Neutrophil (primary cell): ENCODE measurements at regions not wholly inside any gene's neighbourhood (a gene's known extent, or its start where the extent isn't known, plus 50 kb on each side); places are given as distances from the start of the nearest gene placed in this dataset.

Experiments
- H3K27ac ChIP-seq: fragments of 200-600 bp; sonication (generic); 2 replicates; pipeline ENCODE4 v1.5.1; 2016; ENCODE audit warnings: mild to moderate bottlenecking, moderate library complexity
- H3K27me3 ChIP-seq: fragments of 200-600 bp; sonication (generic); 2 replicates; pipeline ENCODE4 v1.6.0; 2016; ENCODE audit warnings: mild to moderate bottlenecking
- H3K36me3 ChIP-seq: fragments of 200-600 bp; sonication (generic); 2 replicates; pipeline ENCODE4 v1.5.1; 2017
- H3K4me1 ChIP-seq, 2 experiments: fragments of 200-600 bp in 1 of 2; sonication (generic) in 1 of 2; 1 replicate in 1 of 2; 2 replicates in 1 of 2; pipeline versions ENCODE4 v1.5.1 to v1.6.1; 2013 to 2016; ENCODE audit warnings: low read depth in 1 of 2, low read length in 1 of 2, mild to moderate bottlenecking in 1 of 2, moderate library complexity in 1 of 2; ENCODE audit not compliant: control insufficient read depth in 1 of 2, insufficient read depth in 1 of 2
- H3K4me3 ChIP-seq, 2 experiments: fragments of 200-600 bp in 1 of 2; sonication (generic) in 1 of 2; 1 replicate in 1 of 2; 2 replicates in 1 of 2; pipeline ENCODE4 v1.5.1; 2013 to 2016; ENCODE audit warnings: low read depth in 1 of 2, low read length in 1 of 2, mild to moderate bottlenecking in 1 of 2, moderate library complexity in 1 of 2
- H3K9me3 ChIP-seq: fragments of 200-600 bp; sonication (generic); 2 replicates; pipeline ENCODE4 v1.5.1; 2016
- TF ChIP-seq, protein P1 (sequence below): fragments of 200-600 bp; sonication (generic); IDR thresholded peaks from 2 replicates; pipeline ENCODE4 v1.5.1; 2016; ENCODE audit warnings: antibody characterized with exemption

DNA sequence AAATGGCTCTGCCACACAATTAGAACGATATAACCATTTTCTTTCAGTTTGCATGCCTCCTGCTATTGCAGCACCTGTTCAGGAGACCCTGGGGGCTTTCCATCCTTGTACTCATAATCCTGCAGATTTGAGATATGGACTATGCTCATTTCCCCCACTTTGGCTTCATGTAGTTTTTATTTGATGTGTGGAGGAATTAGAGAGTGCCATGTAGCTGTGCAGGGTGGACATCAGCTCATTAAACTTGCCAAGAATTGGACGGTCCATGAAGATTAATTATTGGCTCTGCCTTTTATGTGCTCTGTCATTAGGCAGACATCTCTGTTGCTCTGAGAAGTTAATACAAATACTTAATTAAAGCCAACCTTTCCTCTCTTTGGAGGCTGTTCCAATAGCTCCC is 66.2 kb upstream of the CD83 start:
- Histone ChIP-seq H3K27ac (no peak overlapping the region), H3K27me3 (peaks cover 51% of the 10 kb centered on the region), H3K9me3 (no peaks in the 10 kb centered on the region), H3K4me1 (no peaks in the 10 kb centered on the region), H3K36me3 (no peaks in the 10 kb centered on the region), H3K4me3 (no peak overlapping the region)
- TF ChIP-seq, protein P1, sequence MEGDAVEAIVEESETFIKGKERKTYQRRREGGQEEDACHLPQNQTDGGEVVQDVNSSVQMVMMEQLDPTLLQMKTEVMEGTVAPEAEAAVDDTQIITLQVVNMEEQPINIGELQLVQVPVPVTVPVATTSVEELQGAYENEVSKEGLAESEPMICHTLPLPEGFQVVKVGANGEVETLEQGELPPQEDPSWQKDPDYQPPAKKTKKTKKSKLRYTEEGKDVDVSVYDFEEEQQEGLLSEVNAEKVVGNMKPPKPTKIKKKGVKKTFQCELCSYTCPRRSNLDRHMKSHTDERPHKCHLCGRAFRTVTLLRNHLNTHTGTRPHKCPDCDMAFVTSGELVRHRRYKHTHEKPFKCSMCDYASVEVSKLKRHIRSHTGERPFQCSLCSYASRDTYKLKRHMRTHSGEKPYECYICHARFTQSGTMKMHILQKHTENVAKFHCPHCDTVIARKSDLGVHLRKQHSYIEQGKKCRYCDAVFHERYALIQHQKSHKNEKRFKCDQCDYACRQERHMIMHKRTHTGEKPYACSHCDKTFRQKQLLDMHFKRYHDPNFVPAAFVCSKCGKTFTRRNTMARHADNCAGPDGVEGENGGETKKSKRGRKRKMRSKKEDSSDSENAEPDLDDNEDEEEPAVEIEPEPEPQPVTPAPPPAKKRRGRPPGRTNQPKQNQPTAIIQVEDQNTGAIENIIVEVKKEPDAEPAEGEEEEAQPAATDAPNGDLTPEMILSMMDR, result no peak

DNA sequence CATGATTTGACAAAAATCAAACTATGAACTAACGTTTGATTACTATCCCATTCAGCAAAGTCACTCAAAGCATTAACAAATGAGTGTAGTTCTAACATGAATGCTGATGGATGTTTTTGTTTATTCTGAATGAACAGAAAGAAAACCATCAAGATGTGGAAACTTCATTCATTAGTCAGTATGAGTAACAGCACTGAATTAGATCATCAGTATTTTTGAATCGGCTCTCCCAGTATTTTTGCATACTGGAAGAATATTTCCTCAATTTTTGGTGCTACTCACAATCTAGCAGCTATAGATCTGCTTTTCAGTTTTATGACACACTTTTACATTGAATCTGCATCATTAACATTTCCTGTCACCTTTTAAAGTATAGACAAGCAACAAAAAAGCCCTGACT is 63.8 kb upstream of the CD83 start:
- no peak overlapping the region for H3K27ac ChIP-seq
- peaks cover 34% of the 10 kb centered on the region for H3K27me3 ChIP-seq
- no peaks in the 10 kb centered on the region for H3K4me1 ChIP-seq
- H3K9me3 ChIP-seq, result no peaks in the 10 kb centered on the region
- TF ChIP-seq, protein P1, result no peak
- H3K4me3 ChIP-seq, result no peak overlapping the region
- H3K36me3 ChIP-seq, result no peaks in the 10 kb centered on the region

DNA sequence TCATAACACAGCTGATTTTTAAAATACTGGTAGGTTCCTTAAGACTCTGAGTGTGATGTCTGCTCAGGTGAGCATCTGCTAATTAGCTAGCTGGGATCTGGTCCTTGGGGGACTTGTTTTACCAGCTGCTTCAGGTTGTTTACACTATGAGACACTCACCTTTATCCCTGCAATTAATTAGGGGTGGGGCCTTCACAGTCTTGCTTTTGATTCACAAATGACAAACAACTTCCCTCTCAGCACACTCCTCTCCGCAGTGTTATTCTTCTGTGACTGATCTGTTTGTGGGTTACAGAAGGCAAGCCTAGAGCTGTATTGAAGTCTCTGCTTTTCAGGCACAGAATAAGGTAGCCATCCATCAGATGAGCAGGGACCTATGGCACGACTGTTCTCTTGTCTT is 62.0 kb upstream of the CD83 start:
- no peak overlapping the region for H3K4me3 ChIP-seq
- no peaks in the 10 kb centered on the region for H3K9me3 ChIP-seq
- TF ChIP-seq, protein P1, result no peak
- H3K4me1 ChIP-seq, result no peaks in the 10 kb centered on the region
- H3K27me3 ChIP-seq, result peaks cover 36% of the 10 kb centered on the region
- H3K36me3 ChIP-seq, result no peaks in the 10 kb centered on the region
- no peak overlapping the region for H3K27ac ChIP-seq

DNA sequence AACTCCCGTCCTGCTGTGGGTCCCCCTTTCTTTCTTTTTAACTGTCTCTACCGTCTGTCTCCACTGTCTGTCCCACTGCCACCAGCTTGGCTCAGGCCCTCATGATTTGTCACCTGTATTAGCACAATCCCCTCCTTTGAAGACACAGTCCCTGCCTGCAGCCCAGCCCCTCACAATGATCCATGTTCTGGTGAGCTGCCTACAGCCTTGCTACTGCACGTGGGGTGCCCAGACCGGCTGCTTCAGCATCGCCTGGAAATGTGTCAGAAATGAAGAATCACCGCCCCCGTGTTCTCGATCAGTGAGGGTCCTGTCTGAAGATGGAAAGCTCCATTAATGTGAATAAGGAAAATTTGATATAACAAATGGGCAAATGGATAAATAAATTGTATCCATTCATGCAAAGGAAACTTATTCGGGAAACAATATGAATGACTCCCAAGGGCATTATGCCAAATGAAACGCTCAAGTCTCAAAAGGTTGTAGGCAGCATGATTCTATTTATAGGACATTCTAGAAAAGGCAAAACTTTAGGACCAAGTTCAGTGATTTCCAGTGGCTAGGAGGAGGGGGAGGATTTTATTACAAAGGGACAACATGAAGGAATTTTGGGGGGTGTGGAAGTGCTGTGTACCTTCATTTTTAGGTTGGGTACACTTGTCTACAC is 59.4 kb upstream of the CD83 start:
- no peak overlapping the region for H3K4me3 ChIP-seq
- H3K9me3 ChIP-seq, result no peaks in the 10 kb centered on the region
- TF ChIP-seq, protein P1, result no peak
- H3K36me3 ChIP-seq, result no peaks in the 10 kb centered on the region
- peaks cover 37% of the 10 kb centered on the region for H3K27me3 ChIP-seq
- no peak overlapping the region for H3K27ac ChIP-seq
- no peaks in the 10 kb centered on the region for H3K4me1 ChIP-seq

DNA sequence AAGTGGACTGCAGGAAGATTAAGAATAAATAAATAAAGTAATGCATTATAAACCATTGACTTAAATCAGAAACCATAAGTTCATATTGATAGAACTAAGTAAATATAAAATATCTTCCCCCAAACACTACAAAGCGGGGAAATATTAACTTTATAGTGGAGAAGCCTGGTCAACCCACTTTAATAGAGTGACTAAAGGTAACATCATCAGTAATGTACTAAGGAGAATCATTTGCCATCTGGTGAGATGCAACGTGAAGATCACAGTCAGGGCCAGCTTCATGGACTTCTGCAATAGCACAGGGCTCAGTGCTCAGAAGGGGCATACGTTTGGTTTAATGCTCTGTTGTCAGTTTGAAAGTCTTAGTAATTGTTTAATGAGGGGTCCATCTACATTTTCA is 58.8 kb upstream of the CD83 start:
- H3K9me3 ChIP-seq, result no peaks in the 10 kb centered on the region
- H3K4me3 ChIP-seq, result no peak overlapping the region
- no peaks in the 10 kb centered on the region for H3K4me1 ChIP-seq
- H3K27ac ChIP-seq, result no peak overlapping the region
- no peaks in the 10 kb centered on the region for H3K36me3 ChIP-seq
- peaks cover 41% of the 10 kb centered on the region for H3K27me3 ChIP-seq
- TF ChIP-seq, protein P1, result no peak
